ENCODE measurements at regions not wholly inside any gene's neighbourhood (a gene's known extent, or its start where the extent isn't known, plus 50 kb on each side); places are given as distances from the start of the nearest gene placed in this dataset.

GRCh38 chrY:13126881-13127456, 222.3 kb downstream of the DDX3Y start:
- WGBS (ENCODE audit: insufficient coverage), result no CpG with 5 or more reads among the region's 5 CpGs
- Histone ChIP-seq H3K4me1 (ENCODE audit: control insufficient read depth, insufficient read depth, low read length) (no peaks in the 10 kb centered on the region), H3K36me3 (ENCODE audit: control insufficient read depth, insufficient read depth, low read length) (no peaks in the 10 kb centered on the region), H3K27me3 (ENCODE audit: control insufficient read depth, insufficient read depth, low read length) (no peaks in the 10 kb centered on the region), H3K4me3 (ENCODE audit: low read depth, low read length) (no peak overlapping the region), H3K9me3 (ENCODE audit: control insufficient read depth, insufficient read depth, low read length) (no peaks in the 10 kb centered on the region), H3K27ac (ENCODE audit: low read depth, low read length) (no peak overlapping the region)
- DNase-seq (ENCODE audit: low read depth in 4 of 6, low spot score in 6 of 6), result no peak

- Histone ChIP-seq H3K4me1 (ENCODE audit: control insufficient read depth, insufficient read depth, low read length) (no peaks in the 10 kb centered on the region), H3K4me3 (ENCODE audit: low read depth, low read length) (no peak overlapping the region), H3K36me3 (ENCODE audit: control insufficient read depth, insufficient read depth, low read length) (no peaks in the 10 kb centered on the region), H3K9me3 (ENCODE audit: control insufficient read depth, insufficient read depth, low read length) (no peaks in the 10 kb centered on the region), H3K27ac (ENCODE audit: low read depth, low read length) (no peak overlapping the region), H3K27me3 (ENCODE audit: control insufficient read depth, insufficient read depth, low read length) (no peaks in the 10 kb centered on the region)
- DNase-seq (ENCODE audit: low read depth in 4 of 6, low spot score in 6 of 6), result no peak
Measured at GRCh38 chrY:13127476-13127875, 222.8 kb downstream of the DDX3Y start.

- DNase-seq (ENCODE audit: low read depth in 4 of 6, low spot score in 6 of 6), result no peak
- Histone ChIP-seq H3K9me3 (ENCODE audit: control insufficient read depth, insufficient read depth, low read length) (no peaks in the 10 kb centered on the region), H3K27me3 (ENCODE audit: control insufficient read depth, insufficient read depth, low read length) (no peaks in the 10 kb centered on the region), H3K36me3 (ENCODE audit: control insufficient read depth, insufficient read depth, low read length) (no peaks in the 10 kb centered on the region), H3K27ac (ENCODE audit: low read depth, low read length) (no peak overlapping the region), H3K4me3 (ENCODE audit: low read depth, low read length) (no peak overlapping the region), H3K4me1 (ENCODE audit: control insufficient read depth, insufficient read depth, low read length) (no peaks in the 10 kb centered on the region)
Measured at GRCh38 chrY:13149148-13149547, 244.5 kb downstream of the DDX3Y start.

GRCh38 chrY:13167698-13168097, 263.0 kb downstream of the DDX3Y start:
- H3K27me3 ChIP-seq (ENCODE audit: control insufficient read depth, insufficient read depth, low read length), result no peaks in the 10 kb centered on the region
- H3K27ac ChIP-seq (ENCODE audit: low read depth, low read length), result no peak overlapping the region
- H3K4me3 ChIP-seq (ENCODE audit: low read depth, low read length), result no peak overlapping the region
- no peaks in the 10 kb centered on the region for H3K9me3 ChIP-seq (ENCODE audit: control insufficient read depth, insufficient read depth, low read length)
- no peak for DNase-seq (ENCODE audit: low read depth in 4 of 6, low spot score in 6 of 6)
- WGBS (ENCODE audit: insufficient coverage), result no CpG with 5 or more reads among the region's 1 CpG
- no peaks in the 10 kb centered on the region for H3K36me3 ChIP-seq (ENCODE audit: control insufficient read depth, insufficient read depth, low read length)
- no peaks in the 10 kb centered on the region for H3K4me1 ChIP-seq (ENCODE audit: control insufficient read depth, insufficient read depth, low read length)

- Histone ChIP-seq H3K27ac (ENCODE audit: low read depth, low read length) (no peak overlapping the region), H3K36me3 (ENCODE audit: control insufficient read depth, insufficient read depth, low read length) (no peaks in the 10 kb centered on the region), H3K9me3 (ENCODE audit: control insufficient read depth, insufficient read depth, low read length) (no peaks in the 10 kb centered on the region), H3K27me3 (ENCODE audit: control insufficient read depth, insufficient read depth, low read length) (no peaks in the 10 kb centered on the region), H3K4me3 (ENCODE audit: low read depth, low read length) (no peak overlapping the region), H3K4me1 (ENCODE audit: control insufficient read depth, insufficient read depth, low read length) (no peaks in the 10 kb centered on the region)
- no peak for DNase-seq (ENCODE audit: low read depth in 4 of 6, low spot score in 6 of 6)
- no CpG with 5 or more reads among the region's 1 CpG for whole genome bisulfite sequencing (ENCODE audit: insufficient coverage)
Measured at GRCh38 chrY:13168257-13168656, 263.6 kb downstream of the DDX3Y start.

Measured in spinal cord (tissue), 9 donors.